ENCODE measurements at regions not wholly inside any gene's neighbourhood (a gene's known extent, or its start where the extent isn't known, plus 50 kb on each side); places are given as distances from the start of the nearest gene placed in this dataset.
"Not testable (repeated sequence)": the region's sequence is repeated elsewhere in the genome, so short reads cannot be mapped to it uniquely, and the experiment has no call there.

DNA sequence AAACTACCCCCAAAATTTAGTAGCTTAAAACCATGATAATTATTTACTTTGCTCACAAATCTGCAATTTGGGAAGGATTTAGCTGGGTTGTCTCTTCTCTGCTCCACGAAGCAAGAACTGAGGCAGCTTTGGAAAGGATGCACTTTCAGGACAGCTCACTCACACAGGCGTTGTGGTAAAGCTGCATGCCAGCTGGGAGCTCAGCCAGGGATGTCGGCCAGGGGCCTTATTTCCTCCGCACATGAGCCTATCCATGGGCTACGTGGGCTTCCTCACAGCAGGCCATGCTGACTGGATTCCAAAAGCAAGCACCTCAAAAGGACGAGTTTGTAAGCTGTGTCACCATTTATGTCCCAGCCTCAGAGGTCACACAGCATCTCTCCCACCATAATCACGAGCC lies 301.3 kb upstream of the IGF1R start:
- DNase-seq (ENCODE audit: low spot score): no peak
- intact Hi-C loops (cut with DNase I): no loop called here

DNA sequence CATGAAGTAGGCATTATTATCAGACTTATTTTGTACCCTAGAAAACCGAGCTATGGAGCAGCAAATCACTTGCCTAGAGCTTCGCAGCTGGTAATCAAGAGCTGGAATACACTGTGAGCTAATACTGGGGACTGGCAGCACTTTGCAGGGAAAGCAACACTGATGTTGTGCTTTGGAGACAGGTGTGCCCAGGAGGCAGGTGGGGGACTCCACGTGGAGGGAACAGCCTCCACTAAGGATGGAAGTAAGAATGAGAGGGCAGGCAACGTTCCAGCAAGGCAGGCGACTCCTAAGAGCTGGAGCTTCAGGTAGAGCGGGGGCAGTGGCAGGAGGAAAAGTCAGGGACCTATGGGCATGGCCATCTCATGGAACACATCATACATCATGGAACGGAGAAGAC lies 300.5 kb upstream of the IGF1R start:
- intact Hi-C loops (cut with DNase I): no loop called here

DNA sequence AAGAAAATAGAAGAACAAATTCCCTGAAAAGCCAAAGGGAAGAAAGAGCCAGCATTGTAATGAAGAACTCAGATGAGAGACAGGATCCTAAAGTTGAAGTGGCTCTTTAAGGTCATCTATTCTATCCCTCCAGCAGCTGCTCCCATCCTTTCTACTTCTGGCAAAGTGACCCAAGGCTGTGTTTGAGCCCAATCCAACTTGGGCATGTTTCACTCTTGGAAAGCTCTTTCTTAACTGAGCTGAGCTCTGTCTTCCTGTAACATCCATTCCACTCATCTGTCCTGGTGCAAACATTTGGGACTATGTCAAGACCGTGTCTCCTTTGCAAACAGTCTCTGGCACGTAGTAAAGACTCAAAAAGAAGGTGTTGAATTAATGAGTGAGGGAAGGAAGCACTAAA lies 298.1 kb upstream of the IGF1R start:
- DNase-seq (ENCODE audit: low spot score): no peak
- intact Hi-C loops (cut with DNase I): no loop called here

More for the DNA sequence above, 300.5 kb upstream of the IGF1R start:
- DNase-seq (ENCODE audit: low spot score): no peak

DNA sequence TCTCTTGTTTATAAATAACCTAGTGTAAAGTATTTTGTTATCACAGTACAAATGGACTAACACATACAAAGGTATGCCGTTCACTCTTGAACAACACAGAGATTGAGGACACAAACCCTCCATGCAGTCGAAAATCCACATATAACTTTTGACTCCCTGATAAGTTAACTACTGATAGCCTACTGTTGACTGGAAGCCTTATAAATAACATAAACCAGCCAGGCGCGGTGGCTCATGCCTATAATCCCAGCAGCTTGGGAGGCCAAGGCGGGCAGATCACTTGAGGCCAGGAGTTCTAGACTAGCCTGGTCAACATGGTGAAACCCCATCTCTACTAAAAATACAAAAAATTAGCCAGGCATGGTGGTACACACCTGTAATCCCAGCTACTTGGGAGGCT lies 290.1 kb upstream of the IGF1R start:
- intact Hi-C loops (cut with DNase I); DNase-seq (ENCODE audit: low spot score): not testable (repeated sequence)

DNA sequence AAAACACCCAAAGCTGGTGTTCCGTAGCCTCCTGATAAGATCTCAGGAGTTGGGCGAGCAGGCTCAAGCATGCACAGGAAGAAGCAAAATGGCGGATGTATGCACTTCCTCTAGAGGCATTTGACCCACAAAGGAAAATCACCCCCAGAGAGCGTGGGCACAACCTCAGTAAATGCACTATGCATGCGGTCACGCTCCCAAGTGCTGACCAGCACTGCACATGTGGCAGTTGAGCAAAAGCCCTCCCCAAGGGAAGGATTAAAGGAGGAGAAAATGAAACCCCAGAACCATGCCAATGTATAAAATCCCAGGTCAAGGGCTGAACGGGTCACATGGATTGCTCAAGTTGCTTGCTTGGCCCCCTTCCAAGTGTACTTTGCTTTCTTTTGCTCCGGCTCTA lies 289.4 kb upstream of the IGF1R start:
- intact Hi-C loops (cut with DNase I): no loop called here
- DNase-seq (ENCODE audit: low spot score): no peak

- intact Hi-C loops (cut with DNase I): no loop called here
- no peak for DNase-seq (ENCODE audit: low spot score)
Observed at GRCh38 chr15:98363416-98363815, 284.9 kb upstream of the IGF1R start.

GRCh38 chr15:98363955-98364354 lies 284.4 kb upstream of the IGF1R start:
- intact Hi-C loops (cut with DNase I): no loop called here
- DNase-seq (ENCODE audit: low spot score): no peak

DNA sequence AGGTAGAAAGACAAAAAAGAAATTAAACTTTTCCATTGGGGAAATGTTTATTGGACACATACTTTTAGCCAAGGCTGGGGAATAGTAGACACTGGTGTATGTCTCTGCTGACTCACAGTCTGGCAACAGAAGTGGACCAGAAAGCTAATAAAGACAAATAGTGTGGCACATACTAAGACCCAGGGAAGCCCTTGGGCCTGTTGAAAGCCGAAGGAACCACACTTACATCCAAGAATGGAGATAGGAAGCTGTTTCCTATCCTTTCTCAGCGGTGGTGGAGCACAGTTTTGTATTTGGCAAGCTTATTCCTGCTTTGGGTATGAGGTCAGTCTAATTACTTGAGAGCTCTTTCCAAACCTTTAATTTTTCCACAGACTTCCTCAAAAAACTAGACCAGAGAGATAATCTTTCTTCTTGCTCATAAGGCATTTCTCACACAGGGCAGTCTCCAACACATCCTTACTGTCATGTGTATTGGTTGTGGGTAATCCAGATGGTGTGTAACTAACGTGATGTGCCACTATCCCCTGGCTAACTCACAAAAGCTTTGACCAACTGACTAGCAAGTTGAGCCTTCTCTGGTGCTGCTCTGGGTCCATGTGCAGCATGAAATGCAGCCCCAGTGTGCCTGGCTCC lies 279.1 kb upstream of the IGF1R start:
- intact Hi-C loops (cut with DNase I): no loop called here
- no peak for DNase-seq (ENCODE audit: low spot score)

- no peak for DNase-seq (ENCODE audit: low spot score)
- intact Hi-C loops (cut with DNase I): no loop called here
Observed at GRCh38 chr15:98375513-98376340, 272.6 kb upstream of the IGF1R start.

GRCh38 chr15:98380721-98381120 lies 267.6 kb upstream of the IGF1R start:
- intact Hi-C loops (cut with DNase I): no loop called here
- DNase-seq (ENCODE audit: low spot score): no peak

DNA sequence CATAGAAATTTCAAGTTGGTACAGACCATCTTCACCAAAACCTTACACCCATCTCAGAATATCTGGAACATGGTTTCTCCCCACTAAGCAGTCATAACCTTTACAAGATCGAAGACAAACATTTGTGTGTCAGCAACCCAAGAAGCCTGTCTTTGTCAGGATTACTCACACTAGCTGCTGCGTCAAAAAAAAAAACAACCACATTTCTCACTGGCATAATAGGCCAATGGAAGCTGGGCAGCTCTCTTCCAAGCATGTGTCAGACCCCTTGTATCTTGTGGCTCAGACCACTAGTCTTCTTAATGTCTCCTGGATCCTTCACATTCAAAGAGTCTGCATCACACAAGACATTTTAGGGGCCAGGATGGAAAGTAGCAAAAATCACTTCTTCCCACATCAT lies 266.9 kb upstream of the IGF1R start:
- intact Hi-C loops (cut with DNase I): no loop called here
- DNase-seq (ENCODE audit: low spot score): no peak

DNA sequence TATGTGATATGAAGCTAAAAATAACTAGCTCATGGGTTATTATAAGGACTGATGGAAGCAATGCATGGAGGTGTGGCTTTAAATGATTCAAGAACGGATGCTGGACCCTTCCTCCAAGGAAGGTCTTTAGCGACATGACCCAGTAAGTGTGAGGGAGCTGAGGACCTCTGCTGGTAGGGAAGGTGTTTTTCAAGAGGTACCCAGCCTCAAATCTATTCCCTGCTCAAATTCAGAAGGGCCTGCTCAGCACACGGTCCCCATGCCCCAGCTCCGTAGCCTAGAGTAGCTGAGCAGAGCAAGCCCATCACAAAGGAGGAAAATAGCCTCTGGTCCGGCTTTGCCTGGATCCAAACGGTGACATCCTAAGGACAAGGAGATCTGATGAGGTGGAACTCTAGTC lies 266.2 kb upstream of the IGF1R start:
- intact Hi-C loops (cut with DNase I): no loop called here

DNA sequence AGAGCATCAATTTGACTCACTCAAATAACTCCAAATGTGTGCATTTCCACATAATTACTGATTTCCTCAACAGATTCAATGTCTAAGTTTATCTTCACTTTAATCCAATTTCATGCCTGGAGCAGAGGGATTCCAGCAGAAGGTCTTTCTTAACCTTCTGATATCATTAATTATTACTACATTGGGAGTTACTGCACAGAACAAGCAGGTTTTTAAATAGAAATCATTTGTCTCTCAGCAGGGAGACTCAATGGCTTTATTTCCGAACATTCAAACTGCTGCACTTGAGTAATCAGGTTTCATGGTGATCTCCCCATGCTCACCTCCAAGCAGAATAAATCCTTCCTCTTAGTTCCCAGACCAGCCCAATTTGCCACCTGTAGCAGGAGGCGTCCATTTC lies 264.8 kb upstream of the IGF1R start:
- DNase-seq (ENCODE audit: low spot score): no peak
- intact Hi-C loops (cut with DNase I): no loop called here

More for the DNA sequence above, 266.2 kb upstream of the IGF1R start:
- DNase-seq (ENCODE audit: low spot score): no peak

GRCh38 chr15:98384328-98385029 lies 263.9 kb upstream of the IGF1R start:
- intact Hi-C loops (cut with DNase I): no loop called here
- no peak for DNase-seq (ENCODE audit: low spot score)

GRCh38 chr15:98385752-98386381 lies 262.5 kb upstream of the IGF1R start:
- DNase-seq (ENCODE audit: low spot score): no peak
- intact Hi-C loops (cut with DNase I): no loop called here

DNA sequence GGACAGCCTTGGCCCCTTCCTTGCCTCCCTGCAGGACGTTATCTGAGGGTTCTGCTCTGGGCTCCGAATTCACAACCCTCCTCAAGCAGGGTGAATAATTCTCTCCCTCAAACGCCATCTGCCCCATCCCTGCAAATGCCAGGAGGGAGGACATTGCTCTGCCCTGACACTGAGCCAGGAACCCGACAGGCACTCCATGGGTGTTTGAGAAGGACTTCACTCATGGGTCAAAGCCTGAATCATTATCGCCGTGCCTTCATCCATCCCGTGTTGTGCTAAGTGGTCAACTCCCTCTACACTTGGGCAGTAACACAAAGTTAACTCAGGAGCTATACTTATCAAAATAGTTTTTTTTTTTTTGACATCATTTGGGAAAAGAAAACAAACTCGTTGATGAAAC lies 261.8 kb upstream of the IGF1R start:
- no peak for DNase-seq (ENCODE audit: low spot score)
- intact Hi-C loops (cut with DNase I): no loop called here

DNA sequence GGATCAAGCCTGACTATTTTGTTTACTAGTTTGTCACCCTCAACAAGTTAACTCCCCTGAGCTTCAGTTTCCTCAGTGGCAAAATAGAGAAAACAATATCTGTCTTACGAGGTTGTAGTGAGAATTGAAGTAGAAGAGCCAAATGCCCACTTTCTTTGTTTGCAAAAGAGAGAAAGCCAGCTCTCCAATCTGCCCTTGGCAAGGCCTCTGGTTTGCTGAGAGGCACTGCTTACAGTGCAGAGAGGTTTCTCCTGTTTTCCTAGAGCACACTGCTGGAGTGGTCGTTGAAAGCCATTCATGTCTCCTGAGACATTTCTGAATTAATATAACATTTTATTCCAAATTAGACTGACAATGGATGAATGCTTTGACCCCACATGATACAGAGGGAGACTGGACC lies 260.5 kb upstream of the IGF1R start:
- intact Hi-C loops (cut with DNase I): no loop called here
- no peak for DNase-seq (ENCODE audit: low spot score)

DNA sequence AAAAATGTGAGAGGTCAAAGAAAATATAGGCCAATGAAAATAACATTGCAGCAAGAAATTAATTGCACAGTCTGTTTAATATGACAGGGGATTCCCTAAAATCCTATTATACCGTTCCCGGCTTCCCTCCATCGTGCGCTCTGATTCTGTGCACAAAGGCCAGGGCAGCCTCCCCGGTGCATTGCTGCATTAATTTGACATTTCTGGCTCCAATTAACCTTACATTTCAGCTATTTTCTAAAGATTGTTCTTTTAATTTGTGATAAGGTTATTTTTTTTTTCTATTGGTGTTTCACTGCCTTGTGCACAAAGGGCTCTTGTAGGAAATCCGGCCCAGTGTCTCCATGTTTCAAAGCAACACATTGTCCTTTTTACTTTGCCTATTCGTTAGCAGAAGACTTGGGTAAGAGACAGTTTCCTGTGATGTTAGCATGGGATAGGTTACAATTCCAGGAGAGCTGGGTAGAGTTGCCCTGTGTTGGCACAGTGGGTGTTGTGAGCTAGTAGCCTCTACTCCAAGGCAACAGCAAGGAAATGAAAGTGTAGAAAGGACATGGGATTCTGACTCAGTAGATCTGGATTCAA lies 257.3 kb upstream of the IGF1R start:
- no peak for DNase-seq (ENCODE audit: low spot score)
- intact Hi-C loops (cut with DNase I): no loop called here

GRCh38 chr15:98391568-98391967 lies 256.8 kb upstream of the IGF1R start:
- intact Hi-C loops (cut with DNase I): no loop called here
- no peak for DNase-seq (ENCODE audit: low spot score)

- no peak for DNase-seq (ENCODE audit: low spot score)
- intact Hi-C loops (cut with DNase I): no loop called here
Observed at GRCh38 chr15:98393471-98393870, 254.9 kb upstream of the IGF1R start.

Measured in cardiac septum (tissue), 1 donor.